HEK293 (cell line): ENCODE measurements at regions not wholly inside any gene's neighbourhood (a gene's known extent, or its start where the extent isn't known, plus 50 kb on each side); places are given as distances from the start of the nearest gene placed in this dataset.

Source experiments
- KLF9 ChIP-seq: fragments of 450-650 bp; formaldehyde crosslinking; IDR thresholded peaks from 2 replicates; pipeline ENCODE4 v1.5.1; 2016; ENCODE audit warnings: missing biosample characterization, missing genetic modification characterization, low read depth
- MYNN ChIP-seq: fragments of 450-650 bp; formaldehyde crosslinking; IDR thresholded peaks from 2 replicates; pipeline ENCODE4 v1.5.1; 2016; ENCODE audit warnings: missing biosample characterization, missing genetic modification characterization, borderline replicate concordance
- TRIM28 ChIP-seq: IDR thresholded peaks from 2 replicates; pipeline ENCODE4 v1.6.1; 2011; ENCODE audit warnings: low read length, control low read depth, borderline replicate concordance
- ZBTB1 ChIP-seq: fragments of 450-650 bp; formaldehyde crosslinking; IDR thresholded peaks from 2 replicates; pipeline ENCODE4 v1.5.1; 2016; ENCODE audit warnings: missing biosample characterization, missing genetic modification characterization
- ZFP3 ChIP-seq: fragments of 450-650 bp; formaldehyde crosslinking; IDR thresholded peaks from 2 replicates; pipeline ENCODE4 v1.5.1; 2016; ENCODE audit warnings: low read depth, missing biosample characterization, missing genetic modification characterization
- ZNF48 ChIP-seq: fragments of 450-650 bp; formaldehyde crosslinking; IDR thresholded peaks from 2 replicates; pipeline ENCODE4 v1.5.1; 2016; ENCODE audit warnings: missing biosample characterization, missing genetic modification characterization
- ZNF654 ChIP-seq: fragments of 450-650 bp; formaldehyde crosslinking; IDR thresholded peaks from 2 replicates; pipeline ENCODE4 v1.5.1; 2016; ENCODE audit warnings: low read depth, missing biosample characterization, missing genetic modification characterization
- ZSCAN16 ChIP-seq: fragments of 450-650 bp; formaldehyde crosslinking; IDR thresholded peaks from 2 replicates; pipeline ENCODE4 v1.5.1; 2016; ENCODE audit warnings: missing biosample characterization, missing genetic modification characterization
- ZSCAN30 ChIP-seq: fragments of 450-650 bp; IDR thresholded peaks from 2 replicates; pipeline ENCODE4 v1.5.1; 2018; ENCODE audit warnings: missing biosample characterization, mild to moderate bottlenecking, missing genetic modification characterization, moderate library complexity
- TF ChIP-seq, protein P1 (sequence below): fragments of 450-650 bp; formaldehyde crosslinking; IDR thresholded peaks from 2 replicates; pipeline ENCODE4 v1.5.1; 2016; ENCODE audit warnings: missing biosample characterization, missing genetic modification characterization
- TF ChIP-seq, protein P2 (sequence below): fragments of 450-650 bp; formaldehyde crosslinking; IDR thresholded peaks from 2 replicates; pipeline ENCODE4 v1.5.1; 2016; ENCODE audit warnings: missing biosample characterization, missing genetic modification characterization
- TF ChIP-seq, protein P3 (sequence below): fragments of 450-650 bp; formaldehyde crosslinking; IDR thresholded peaks from 2 replicates; pipeline ENCODE4 v1.5.1; 2016; ENCODE audit warnings: missing biosample characterization, missing genetic modification characterization
- TF ChIP-seq, protein P4 (sequence below): fragments of 450-650 bp; formaldehyde crosslinking; IDR thresholded peaks from 2 replicates; pipeline ENCODE4 v1.5.1; 2016; ENCODE audit warnings: missing biosample characterization, missing genetic modification characterization, low read depth
- TF ChIP-seq, protein P5 (sequence below): sonication (generic); formaldehyde crosslinking; IDR thresholded peaks from 2 replicates; pipeline ENCODE4 v1.8.1; 2022; ENCODE audit warnings: mild to moderate bottlenecking, moderate library complexity, missing genetic modification reagents

DNA sequence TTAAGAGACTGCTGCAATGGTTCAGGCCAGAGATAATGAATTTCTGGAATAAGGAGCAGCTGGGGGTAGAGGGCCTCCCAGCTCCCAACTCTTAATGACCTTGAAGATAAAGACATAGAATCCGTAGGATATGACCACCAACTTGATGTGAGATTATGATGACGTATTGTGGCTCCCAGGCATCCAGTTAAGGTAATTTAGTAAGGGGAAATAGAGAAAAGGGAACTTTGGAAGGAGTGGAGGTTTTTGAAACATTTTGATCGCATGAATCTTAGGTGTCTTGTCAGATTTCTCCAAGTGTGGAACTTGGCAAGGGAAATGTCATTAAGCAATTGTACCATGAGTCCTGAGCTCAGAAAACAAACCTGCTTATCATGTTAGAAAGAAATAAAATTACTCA is 277.3 kb upstream of the TANK start:
- TF ChIP-seq, protein P1, sequence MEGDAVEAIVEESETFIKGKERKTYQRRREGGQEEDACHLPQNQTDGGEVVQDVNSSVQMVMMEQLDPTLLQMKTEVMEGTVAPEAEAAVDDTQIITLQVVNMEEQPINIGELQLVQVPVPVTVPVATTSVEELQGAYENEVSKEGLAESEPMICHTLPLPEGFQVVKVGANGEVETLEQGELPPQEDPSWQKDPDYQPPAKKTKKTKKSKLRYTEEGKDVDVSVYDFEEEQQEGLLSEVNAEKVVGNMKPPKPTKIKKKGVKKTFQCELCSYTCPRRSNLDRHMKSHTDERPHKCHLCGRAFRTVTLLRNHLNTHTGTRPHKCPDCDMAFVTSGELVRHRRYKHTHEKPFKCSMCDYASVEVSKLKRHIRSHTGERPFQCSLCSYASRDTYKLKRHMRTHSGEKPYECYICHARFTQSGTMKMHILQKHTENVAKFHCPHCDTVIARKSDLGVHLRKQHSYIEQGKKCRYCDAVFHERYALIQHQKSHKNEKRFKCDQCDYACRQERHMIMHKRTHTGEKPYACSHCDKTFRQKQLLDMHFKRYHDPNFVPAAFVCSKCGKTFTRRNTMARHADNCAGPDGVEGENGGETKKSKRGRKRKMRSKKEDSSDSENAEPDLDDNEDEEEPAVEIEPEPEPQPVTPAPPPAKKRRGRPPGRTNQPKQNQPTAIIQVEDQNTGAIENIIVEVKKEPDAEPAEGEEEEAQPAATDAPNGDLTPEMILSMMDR (tag by site-specific recombination), result no peak
- TF ChIP-seq, protein P2, sequence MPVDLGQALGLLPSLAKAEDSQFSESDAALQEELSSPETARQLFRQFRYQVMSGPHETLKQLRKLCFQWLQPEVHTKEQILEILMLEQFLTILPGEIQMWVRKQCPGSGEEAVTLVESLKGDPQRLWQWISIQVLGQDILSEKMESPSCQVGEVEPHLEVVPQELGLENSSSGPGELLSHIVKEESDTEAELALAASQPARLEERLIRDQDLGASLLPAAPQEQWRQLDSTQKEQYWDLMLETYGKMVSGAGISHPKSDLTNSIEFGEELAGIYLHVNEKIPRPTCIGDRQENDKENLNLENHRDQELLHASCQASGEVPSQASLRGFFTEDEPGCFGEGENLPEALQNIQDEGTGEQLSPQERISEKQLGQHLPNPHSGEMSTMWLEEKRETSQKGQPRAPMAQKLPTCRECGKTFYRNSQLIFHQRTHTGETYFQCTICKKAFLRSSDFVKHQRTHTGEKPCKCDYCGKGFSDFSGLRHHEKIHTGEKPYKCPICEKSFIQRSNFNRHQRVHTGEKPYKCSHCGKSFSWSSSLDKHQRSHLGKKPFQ (tag by site-specific recombination), result no peak
- TF ChIP-seq TRIM28 (no peak), ZSCAN30 (no peak), ZSCAN16 (no peak), ZNF654 (no peak), ZNF48 (tag by site-specific recombination) (no peak), ZBTB1 (tag by site-specific recombination) (no peak), ZFP3 (no peak), KLF9 (no peak), MYNN (no peak)
- TF ChIP-seq, protein P3, sequence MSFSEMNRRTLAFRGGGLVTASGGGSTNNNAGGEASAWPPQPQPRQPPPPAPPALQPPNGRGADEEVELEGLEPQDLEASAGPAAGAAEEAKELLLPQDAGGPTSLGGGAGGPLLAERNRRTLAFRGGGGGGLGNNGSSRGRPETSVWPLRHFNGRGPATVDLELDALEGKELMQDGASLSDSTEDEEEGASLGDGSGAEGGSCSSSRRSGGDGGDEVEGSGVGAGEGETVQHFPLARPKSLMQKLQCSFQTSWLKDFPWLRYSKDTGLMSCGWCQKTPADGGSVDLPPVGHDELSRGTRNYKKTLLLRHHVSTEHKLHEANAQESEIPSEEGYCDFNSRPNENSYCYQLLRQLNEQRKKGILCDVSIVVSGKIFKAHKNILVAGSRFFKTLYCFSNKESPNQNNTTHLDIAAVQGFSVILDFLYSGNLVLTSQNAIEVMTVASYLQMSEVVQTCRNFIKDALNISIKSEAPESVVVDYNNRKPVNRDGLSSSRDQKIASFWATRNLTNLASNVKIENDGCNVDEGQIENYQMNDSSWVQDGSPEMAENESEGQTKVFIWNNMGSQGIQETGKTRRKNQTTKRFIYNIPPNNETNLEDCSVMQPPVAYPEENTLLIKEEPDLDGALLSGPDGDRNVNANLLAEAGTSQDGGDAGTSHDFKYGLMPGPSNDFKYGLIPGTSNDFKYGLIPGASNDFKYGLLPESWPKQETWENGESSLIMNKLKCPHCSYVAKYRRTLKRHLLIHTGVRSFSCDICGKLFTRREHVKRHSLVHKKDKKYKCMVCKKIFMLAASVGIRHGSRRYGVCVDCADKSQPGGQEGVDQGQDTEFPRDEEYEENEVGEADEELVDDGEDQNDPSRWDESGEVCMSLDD, result no peak
- TF ChIP-seq, protein P4, sequence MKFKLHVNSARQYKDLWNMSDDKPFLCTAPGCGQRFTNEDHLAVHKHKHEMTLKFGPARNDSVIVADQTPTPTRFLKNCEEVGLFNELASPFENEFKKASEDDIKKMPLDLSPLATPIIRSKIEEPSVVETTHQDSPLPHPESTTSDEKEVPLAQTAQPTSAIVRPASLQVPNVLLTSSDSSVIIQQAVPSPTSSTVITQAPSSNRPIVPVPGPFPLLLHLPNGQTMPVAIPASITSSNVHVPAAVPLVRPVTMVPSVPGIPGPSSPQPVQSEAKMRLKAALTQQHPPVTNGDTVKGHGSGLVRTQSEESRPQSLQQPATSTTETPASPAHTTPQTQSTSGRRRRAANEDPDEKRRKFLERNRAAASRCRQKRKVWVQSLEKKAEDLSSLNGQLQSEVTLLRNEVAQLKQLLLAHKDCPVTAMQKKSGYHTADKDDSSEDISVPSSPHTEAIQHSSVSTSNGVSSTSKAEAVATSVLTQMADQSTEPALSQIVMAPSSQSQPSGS (tag by site-specific recombination), result no peak
- TF ChIP-seq, protein P5, sequence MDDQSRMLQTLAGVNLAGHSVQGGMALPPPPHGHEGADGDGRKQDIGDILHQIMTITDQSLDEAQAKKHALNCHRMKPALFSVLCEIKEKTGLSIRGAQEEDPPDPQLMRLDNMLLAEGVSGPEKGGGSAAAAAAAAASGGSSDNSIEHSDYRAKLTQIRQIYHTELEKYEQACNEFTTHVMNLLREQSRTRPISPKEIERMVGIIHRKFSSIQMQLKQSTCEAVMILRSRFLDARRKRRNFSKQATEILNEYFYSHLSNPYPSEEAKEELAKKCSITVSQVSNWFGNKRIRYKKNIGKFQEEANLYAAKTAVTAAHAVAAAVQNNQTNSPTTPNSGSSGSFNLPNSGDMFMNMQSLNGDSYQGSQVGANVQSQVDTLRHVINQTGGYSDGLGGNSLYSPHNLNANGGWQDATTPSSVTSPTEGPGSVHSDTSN (CRISPR knock-in tag), result no peak
